ENCODE measurements at regions not wholly inside any gene's neighbourhood (a gene's known extent, or its start where the extent isn't known, plus 50 kb on each side); places are given as distances from the start of the nearest gene placed in this dataset.

- H3K4me3 ChIP-seq (ENCODE audit: low read depth, low read length), result no peak overlapping the region
- no peaks in the 10 kb centered on the region for H3K36me3 ChIP-seq (ENCODE audit: control insufficient read depth, insufficient read depth, low read length)
- DNase-seq (ENCODE audit: low read depth), result no peak
- no peak for FAIRE-seq
- no peak for TF ChIP-seq CTCF (IDR thresholded peaks at IDR 0.05; ENCODE audit: insufficient read depth, low read length, severe bottlenecking)
- no peaks in the 10 kb centered on the region for H3K27me3 ChIP-seq (ENCODE audit: control insufficient read depth, insufficient read depth, low read length)
These were observed 655.8 kb upstream of the SEMA6A start for GRCh38 chr5:117230375-117230774.

- no peaks in the 10 kb centered on the region for H3K27me3 ChIP-seq (ENCODE audit: control insufficient read depth, insufficient read depth, low read length)
- FAIRE-seq (no peak), DNase-seq (ENCODE audit: low read depth) (peak; percentile 67)
- no peaks in the 10 kb centered on the region for H3K36me3 ChIP-seq (ENCODE audit: control insufficient read depth, insufficient read depth, low read length)
- TF ChIP-seq CTCF (IDR thresholded peaks at IDR 0.05; ENCODE audit: insufficient read depth, low read length, severe bottlenecking), result no peak
- no peak overlapping the region for H3K4me3 ChIP-seq (ENCODE audit: low read depth, low read length)
These were observed 646.1 kb upstream of the SEMA6A start for GRCh38 chr5:117220730-117221129.

DNA sequence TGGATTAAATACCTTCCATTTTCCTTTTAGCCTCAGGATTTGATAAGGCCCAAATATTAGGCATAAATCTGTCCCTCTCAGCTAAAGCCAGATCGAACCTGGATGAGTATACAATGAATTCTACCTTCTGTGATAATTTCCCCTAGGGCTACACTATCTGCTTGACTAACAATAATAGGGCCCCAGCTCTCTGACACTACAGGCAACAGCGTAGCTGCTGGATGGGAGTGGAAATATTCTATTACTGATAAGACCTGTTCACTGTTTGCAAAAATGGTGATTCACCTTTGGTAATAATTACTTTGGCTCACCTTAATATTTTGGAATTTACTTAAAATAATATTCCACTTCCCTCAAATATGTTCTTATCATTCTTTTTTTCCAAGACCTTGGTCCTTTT is 644.2 kb upstream of the SEMA6A start:
- DNase-seq (ENCODE audit: low read depth) (peak; percentile 65), FAIRE-seq (no peak)
- Histone ChIP-seq H3K27me3 (ENCODE audit: control insufficient read depth, insufficient read depth, low read length) (no peaks in the 10 kb centered on the region), H3K36me3 (ENCODE audit: control insufficient read depth, insufficient read depth, low read length) (no peaks in the 10 kb centered on the region), H3K4me3 (ENCODE audit: low read depth, low read length) (no peak overlapping the region)
- no peak for TF ChIP-seq CTCF (IDR thresholded peaks at IDR 0.05; ENCODE audit: insufficient read depth, low read length, severe bottlenecking)

- H3K4me3 ChIP-seq (ENCODE audit: low read depth, low read length), result no peak overlapping the region
- DNase-seq (ENCODE audit: low read depth) (no peak), FAIRE-seq (no peak)
- no peaks in the 10 kb centered on the region for H3K36me3 ChIP-seq (ENCODE audit: control insufficient read depth, insufficient read depth, low read length)
- no peaks in the 10 kb centered on the region for H3K27me3 ChIP-seq (ENCODE audit: control insufficient read depth, insufficient read depth, low read length)
- no peak for TF ChIP-seq CTCF (IDR thresholded peaks at IDR 0.05; ENCODE audit: insufficient read depth, low read length, severe bottlenecking)
These were observed 638.2 kb upstream of the SEMA6A start for GRCh38 chr5:117212866-117213265.

DNA sequence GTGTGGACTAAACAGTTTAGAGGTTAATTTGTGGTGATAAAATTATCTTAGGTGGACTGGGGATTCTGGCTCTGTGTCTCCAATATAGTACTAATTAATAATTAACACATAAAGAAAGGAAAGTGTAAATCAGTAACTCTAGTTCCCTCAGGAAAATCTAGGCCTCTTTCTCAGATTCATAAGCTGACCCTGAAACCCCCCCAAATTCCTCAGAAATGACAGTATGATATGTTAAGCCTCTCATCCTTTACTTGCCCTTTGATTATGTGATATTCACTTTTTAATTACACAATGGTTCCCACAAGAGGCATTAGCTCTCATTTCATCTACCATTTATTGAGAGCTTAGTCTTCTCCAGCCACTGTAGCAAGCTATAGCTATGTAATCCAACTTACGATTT is 636.2 kb upstream of the SEMA6A start:
- no peak for FAIRE-seq

More for the DNA sequence above, 636.2 kb upstream of the SEMA6A start:
- DNase-seq (ENCODE audit: low read depth), result no peak
- TF ChIP-seq CTCF (IDR thresholded peaks at IDR 0.05; ENCODE audit: insufficient read depth, low read length, severe bottlenecking), result no peak
- Histone ChIP-seq H3K4me3 (ENCODE audit: low read depth, low read length) (no peak overlapping the region), H3K27me3 (ENCODE audit: control insufficient read depth, insufficient read depth, low read length) (no peaks in the 10 kb centered on the region), H3K36me3 (ENCODE audit: control insufficient read depth, insufficient read depth, low read length) (no peaks in the 10 kb centered on the region)

Data from bronchial epithelial cell (primary cell).